ENCODE measurements at regions not wholly inside any gene's neighbourhood (a gene's known extent, or its start where the extent isn't known, plus 50 kb on each side); places are given as distances from the start of the nearest gene placed in this dataset.
"Not testable (repeated sequence)": the region's sequence is repeated elsewhere in the genome, so short reads cannot be mapped to it uniquely, and the experiment has no call there.

DNA sequence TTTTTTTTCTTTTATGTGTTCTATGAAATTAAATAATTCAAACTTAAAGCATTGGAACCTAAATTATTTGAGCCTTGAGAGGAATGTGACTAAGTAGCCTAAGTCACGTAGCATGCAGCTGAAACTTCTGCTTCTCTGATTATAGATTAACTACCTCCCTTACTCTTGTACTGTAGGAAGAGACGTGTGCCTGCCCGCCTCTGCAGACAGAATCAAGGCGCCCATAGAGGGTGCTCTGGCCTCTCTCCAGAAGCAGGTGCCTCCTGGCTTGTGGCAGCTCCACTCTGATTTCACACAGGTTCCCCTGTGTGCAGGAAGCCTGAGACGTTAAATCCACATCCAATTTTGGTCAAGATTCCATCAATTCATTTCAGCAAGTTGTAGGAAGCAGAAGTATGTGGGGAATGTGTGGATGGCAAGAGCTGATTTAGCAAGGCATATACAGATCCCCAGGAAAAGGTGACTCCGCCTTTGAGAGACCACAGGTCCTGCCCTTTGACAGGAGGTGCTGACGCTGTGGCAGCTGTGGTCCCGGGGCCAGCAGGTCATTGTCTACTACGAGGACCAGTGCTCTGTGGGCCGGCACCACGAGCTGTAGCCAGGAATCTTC is 1418.8 kb downstream of the CDH11 start:
- DNase-seq (ENCODE audit: low read depth), result no peak

DNA sequence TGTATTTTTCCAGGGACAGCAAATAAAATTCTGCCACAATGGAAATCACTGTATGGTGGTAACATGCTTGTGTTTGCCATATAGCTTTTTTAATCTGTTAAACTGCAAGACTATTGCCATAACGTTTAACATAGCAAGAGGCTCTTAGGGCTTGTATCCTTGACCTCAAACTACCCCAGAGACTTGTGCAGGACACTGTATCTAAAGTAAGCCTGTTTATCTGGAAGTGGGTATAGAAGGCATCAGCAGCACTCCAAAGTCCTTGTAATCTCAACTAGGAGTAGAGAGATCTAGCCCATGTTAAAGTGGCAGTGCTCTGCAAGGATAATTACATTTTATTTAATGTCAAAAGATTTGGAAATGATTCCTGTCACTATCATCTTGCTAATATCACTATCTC is 1424.1 kb downstream of the CDH11 start:
- no peak for DNase-seq (ENCODE audit: low read depth)

DNA sequence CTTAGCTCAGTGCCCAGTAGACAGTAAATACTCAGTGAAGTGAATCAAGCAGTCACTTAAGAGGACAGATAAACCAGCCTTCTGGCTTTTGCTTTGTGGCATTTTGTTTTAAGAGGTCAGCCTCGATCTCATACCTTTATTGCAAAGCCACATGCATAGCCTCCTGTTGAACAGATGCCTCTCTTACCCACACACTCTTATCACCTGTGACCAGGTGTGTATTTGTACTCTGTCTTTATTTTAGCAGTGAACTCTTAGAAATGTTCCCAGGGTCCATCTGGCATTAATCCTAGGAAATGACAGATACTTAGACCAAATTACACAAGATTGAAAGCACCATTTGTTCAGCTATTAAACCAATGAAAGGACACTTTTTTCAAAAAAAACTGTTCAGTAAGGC is 1426.5 kb downstream of the CDH11 start:
- DNase-seq (ENCODE audit: low read depth), result no peak

DNA sequence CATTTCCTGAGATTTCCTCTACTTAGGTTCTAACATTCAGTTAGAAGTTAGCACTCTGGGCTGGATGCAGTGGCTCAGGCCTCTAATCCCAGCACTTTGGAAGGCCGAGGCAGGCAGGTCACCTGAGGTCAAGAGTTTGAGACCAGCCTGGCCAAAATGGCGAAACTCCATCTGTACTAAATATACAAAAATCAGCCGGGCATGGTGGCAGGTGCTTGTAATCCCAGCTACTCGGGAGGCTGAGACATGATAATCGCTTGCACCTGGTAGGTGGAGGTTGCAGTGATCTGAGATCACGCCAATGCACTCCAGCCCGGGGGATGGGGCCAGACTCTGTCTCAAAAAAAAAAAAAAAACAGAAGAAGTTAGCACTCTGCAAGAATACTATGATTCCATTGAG is 1430.9 kb downstream of the CDH11 start:
- DNase-seq (ENCODE audit: low read depth), result no peak

DNA sequence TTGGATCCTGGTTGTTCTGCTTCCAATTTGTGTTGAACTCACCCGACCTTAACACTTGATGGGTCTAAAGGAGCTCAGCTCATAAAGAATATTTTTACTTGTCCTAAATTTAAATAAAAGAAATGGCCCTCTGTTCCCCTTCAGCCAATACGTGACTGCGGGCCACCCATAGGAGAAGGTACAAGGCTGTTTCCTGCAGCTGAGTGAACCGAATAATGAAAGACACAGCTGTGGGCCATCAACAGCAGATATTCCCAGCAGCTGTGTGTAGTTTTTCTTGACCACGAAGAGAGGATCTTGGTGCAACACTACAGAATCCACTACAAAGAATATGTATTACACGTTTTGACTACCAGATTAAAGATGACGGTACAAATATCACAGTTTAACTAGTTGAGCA is 1431.6 kb downstream of the CDH11 start:
- DNase-seq (ENCODE audit: low read depth), result no peak

DNA sequence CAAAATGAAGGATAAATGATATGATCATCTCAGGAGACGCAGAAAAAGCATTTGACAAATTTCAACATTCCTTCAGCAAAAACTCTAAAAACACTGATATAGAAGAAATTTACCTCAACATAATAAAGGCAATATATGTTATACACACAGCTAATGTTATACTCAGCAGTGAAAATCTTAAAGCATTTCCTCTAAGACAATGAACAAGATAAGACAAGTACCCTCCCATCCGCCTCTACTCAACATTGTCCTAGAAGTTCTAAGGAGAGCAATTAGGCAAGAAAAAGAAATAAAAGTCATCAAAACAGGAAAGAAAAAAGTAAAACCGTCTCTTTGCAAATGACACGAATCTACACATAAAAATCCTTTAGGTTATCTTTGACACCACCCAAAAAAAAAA is 1432.8 kb downstream of the CDH11 start:
- DNase-seq (ENCODE audit: low read depth), result no peak

DNA sequence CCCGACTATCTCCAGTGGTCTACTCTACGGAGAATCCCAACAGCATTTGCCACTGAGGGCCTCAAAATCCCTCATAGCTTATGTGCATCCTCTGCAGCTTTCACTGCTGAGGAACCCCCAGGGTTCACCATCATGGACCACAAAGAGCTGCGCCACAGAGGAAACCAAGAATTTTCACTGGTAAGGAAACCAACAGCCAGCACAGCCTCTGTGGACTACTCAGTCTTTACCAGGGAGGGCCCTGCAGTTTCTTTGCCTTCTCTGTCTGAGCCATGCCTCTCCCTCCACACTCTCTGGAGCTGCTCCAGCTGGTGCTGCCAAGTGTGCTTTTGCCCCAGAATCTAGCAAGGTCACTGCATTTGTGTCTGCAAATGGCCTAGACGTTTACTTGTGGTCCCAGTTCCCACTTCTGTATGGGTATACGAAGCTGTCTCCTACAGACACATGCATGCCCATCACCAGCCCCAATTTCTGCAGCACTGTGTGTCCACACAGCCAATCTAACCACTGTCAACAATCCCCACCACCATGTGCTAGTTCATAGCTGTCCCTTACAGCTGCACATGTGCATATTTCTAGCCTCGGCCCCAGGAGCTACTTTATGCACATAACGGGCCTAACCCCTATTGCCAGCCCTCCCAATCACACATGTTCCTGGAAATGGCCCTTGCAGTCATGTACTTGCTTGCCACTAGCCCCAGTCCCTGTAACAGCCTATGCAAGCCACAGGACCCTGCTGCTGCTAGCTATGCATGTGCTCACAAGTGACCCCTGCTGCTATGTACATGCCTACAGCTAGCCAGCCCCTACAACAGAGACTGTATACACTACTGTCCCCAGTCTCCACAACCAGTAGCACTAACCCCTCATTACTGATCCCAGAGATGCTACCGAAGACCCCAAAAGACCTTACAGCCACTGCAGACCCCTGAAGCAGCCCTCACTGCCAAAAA is 1437.4 kb downstream of the CDH11 start:
- DNase-seq (ENCODE audit: low read depth), result no peak

DNA sequence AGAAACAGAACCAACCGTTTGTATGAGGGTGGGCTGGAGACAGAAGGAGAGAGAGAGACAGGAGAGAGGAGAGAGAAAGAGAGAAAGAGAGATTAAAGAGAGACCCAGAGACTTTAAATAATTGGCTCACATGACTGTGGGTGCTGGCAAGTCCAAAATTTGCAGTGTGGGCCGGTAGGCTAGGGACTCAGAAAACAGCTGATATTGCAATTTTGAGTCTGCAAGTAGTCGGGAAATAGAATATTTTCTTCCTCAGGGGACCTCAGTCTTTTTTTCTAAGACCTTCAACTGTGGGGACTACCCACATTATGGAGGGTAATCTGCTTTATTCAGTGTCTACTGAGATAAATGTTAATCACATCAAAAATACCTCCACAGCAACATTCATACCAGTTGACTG is 1439.0 kb downstream of the CDH11 start:
- no peak for DNase-seq (ENCODE audit: low read depth)

DNA sequence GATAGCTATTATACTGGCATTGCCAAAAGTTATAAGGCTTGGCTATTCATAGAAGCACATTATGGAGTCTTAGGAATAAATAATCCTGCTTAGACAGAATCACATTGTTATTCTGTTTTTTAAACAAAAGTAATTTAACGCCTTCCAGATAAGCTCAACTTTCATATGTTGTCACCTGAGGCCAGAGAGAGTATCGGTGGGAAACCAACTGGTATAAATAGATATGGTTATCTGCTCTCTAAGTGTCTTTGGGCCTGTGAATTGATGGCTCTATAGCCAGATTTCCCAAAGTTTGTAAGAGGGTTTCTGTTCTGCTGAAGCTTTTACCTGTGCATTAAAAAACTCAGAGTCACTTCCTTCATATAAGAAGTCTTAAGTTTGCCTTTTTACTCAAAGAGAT is 1449.4 kb downstream of the CDH11 start:
- DNase-seq (ENCODE audit: low read depth), result no peak

DNA sequence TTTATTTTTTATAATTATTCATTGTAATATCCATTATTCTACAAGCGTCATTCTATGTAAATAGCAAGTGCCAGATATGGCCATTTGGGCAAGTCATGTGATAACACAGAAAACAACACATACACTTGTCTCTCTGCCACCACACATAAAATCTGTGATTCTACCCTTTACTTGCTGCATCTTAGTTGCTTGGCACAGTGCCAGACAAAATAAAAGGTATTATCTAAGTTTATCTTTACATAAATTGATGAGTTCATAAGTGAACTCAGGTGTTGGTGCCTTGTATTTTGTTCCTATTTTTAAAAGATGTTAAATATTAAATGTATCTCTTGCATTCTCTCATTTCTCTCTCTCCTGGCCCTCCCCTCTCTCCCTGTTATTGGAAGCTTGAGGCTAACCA is 1458.7 kb downstream of the CDH11 start:
- no peak for DNase-seq (ENCODE audit: low read depth)

DNA sequence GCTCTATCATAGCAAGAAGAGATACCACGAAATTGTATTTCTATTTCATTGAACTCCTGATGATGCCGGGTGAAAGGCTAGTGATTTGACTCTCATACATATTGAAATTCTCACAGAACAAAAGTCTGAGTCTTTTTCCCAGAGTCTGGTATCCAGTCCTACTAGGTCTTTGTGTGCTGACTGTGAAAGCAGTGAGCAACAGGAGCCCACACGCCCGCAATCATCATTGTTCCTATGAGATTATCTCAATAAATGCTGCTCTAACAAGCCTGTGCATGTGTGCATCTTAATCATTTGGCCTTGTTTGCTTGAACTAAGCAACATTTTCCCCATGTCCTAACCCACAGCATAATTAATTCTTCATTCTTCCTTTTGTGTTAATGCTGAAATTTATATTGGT is 1466.0 kb downstream of the CDH11 start:
- DNase-seq (ENCODE audit: low read depth), result no peak

DNA sequence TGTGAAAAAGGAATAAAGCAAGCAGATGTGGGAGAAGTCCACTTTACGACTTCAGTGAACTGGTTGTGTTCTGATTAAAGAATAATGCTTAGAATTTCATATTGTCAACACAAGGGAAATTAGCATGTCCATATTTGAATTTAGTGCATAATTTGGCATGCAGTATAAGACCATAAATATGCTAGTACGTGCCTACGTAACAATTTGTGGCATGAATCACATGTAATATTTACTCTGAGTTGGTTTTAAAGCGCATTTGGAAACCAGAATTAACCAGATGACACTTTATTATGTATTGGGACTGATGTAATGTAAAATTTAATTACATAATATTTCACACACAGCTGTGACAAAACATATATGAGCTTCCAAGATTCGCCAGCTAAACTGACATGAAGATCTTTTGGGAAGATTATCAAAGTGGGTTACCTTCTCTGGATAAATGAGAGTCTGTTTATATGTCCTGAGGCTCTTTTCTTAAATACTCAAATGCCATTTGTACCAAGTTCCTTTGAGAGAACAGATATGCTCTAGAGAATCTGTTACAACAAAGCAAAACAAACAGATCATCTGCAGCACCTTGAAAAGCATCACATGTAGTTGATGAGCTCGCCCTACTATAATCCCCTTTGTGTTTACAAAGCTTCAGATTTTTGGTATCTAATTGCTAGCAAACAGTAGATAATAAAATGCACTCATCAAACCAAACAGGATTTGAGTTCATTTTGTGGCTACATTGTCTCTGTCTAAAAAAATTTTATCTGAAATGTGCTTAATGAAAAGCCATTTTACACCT is 1468.6 kb downstream of the CDH11 start:
- no peak for DNase-seq (ENCODE audit: low read depth)

DNA sequence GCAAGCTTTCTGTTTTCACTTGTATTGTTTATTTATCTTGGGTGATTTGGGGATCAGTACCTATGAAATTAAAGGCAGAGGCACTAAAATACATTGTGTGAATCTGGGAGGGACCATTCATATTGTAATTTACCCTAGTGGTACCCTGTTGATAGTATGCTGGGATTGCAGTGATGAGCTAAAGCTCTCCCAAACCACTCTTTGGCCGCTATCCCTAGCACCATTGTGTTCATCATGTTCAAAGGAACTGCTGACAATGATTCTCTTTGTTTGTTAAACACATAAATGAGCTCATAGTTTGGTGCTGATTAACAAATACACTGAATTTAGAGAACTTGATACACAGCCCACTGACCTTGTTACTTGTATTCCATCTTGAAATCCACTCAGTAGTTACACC is 1469.8 kb downstream of the CDH11 start:
- DNase-seq (ENCODE audit: low read depth), result no peak

DNA sequence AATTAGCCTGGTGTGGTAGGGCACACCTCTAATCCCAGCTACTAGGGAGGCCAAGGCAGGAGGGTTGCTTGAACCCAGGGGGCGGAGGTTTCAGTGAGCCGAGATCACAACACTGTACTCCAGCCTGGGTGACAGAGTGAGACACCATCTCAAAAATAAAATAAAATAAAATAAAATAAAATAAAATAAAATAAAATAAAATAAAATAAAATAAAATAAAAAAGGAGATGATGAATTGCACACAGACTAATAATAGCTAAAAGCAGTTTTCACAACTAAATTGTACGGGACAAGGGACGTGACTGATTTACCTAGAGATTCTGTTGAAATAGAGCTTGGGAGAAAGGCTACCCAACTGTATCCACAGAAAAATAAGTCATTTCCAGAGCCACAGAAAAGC is 1471.3 kb downstream of the CDH11 start:
- DNase-seq (ENCODE audit: low read depth), result no peak

DNA sequence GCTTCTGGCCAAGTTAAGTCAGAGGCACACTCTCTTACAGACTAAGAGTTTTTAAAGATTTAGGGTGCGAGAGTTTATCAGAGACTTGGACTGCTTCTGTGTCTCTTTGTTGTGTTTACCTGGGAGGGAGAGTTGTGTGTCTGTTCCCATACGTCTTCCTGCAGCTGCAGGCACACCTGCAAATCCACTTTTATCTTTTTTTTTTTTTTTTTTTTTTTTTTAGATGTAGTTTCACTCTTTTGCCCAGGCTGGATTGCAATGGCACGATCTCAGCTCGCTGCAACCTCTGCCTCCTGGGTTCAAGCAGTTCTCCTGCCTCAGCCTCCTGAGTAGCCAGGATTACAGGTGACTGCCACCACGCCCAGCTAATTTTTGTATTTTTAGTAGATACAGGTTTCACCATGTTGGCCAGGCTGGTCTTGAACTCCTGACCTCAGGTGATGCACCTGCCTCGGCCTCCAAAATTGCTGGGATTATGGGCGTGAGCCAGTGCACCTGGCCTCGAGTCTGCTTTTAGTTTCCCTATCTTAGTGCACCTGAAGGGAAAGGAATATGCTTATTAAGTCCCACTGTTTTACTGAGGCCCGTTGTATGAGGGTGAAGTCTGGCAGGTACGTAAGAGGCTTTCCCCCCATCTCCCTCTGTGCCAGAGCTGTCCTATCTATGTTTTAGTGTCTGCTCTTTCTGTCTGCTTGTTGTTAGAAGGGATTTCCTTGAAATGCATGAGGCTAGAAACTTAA is 1488.0 kb downstream of the CDH11 start:
- not testable (repeated sequence) for DNase-seq (ENCODE audit: low read depth)

DNA sequence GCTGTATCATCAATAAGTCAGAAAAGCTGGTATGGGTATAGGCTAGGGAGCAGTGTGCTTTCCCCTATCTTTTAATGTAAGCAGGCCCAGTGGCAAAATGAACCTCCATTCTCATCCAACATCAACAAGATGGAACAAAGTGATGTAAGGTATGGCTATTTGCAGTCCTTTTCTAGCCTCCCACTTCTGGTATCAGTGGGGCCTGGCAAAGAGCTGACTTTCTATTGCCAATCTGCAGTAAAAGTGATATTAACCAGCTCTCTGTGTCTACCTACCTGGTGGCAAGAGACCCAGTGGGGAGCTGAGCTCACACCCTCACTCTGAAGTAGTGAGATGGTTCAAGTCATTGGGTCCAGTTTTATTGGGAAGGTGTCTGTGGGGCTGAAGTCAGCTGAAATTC is 1492.6 kb downstream of the CDH11 start:
- no peak for DNase-seq (ENCODE audit: low read depth)

DNA sequence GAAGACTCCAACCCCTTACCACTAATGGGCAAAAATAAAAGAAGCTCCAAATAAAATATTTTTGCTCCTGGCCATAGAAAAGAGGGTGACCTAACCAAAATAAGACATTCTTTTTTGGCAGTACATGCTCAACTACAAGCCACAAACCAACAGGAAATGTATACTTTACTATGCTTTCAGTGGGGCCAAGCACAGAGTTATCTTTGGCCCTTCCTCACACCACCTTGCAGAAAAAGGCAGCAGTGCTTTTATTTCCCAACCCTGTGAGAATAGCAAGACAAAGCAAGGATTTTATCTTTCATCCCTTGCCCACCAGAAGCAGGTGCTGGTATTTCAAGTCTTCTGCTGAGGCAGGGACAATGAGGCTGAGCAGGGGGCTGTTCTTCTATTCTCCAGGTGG is 1493.1 kb downstream of the CDH11 start:
- DNase-seq (ENCODE audit: low read depth), result no peak

DNA sequence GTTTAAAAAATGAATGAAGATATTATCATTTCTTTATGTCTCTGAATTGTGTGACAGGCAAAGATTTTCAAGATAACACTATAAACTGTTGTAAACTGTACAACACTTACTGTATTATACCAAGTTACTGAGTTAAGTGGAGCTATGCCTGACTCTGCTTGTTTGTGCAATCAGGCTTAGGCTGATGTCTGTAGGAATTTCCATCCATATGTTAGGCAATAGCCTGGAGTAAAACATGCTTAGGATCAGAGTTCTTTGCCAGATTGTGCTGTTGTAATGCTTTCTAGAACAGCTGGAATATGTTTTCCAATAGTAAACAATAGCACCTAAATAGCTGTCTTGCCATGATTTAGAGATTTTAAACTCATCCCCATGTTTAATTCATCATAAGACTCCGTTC is 1496.7 kb downstream of the CDH11 start:
- no peak for DNase-seq (ENCODE audit: low read depth)

DNA sequence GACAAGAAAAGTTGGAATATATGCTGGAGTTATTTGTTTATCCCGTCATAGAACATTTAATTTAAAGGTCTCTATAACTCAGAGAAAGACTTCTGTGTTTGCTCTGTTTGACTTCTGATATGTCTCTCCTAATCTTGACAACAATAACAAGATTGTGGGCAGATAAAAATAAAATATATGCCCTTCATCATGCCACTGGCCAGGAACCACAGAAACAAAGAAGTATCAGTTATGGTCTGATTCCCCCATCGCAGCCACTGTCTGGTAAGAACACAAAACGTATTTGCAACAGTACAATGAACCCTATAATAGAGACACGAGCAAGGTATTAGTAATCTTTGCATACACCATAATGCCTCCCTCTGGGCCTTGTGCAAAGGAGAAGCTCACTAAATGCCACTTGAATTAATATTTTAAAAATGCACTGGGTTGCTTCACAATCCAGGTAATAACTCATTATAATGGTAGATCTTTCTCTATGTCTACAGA is 1498.3 kb downstream of the CDH11 start:
- no peak for DNase-seq (ENCODE audit: low read depth)

DNA sequence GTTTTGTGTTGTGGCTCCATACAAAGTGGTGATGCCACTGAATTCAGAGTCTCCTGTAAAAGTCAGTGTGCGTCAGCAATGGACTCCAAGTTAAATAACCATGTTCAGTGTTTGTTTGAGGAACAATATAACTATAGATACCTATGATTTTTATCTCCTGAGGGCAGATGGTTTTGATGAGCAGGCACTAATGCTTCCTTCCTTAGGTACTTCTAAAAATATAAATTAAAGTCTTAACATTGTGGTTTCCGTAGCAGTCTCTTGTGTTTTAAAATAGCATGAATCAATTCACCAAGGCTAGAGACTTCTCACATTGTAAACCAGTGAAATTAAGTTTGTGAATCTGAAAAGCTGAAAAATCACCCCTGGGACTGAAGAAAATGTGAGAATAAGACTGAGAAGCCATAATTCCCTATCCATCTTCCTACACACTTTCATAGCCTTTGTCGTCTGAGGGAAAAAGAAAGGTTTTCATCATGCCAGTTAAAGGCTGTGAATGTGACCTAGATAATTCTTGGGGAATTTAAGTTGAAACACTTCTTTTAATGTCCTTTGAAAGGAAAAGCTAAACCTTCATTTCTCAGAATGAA is 1502.9 kb downstream of the CDH11 start:
- DNase-seq (ENCODE audit: low read depth), result no peak

DNA sequence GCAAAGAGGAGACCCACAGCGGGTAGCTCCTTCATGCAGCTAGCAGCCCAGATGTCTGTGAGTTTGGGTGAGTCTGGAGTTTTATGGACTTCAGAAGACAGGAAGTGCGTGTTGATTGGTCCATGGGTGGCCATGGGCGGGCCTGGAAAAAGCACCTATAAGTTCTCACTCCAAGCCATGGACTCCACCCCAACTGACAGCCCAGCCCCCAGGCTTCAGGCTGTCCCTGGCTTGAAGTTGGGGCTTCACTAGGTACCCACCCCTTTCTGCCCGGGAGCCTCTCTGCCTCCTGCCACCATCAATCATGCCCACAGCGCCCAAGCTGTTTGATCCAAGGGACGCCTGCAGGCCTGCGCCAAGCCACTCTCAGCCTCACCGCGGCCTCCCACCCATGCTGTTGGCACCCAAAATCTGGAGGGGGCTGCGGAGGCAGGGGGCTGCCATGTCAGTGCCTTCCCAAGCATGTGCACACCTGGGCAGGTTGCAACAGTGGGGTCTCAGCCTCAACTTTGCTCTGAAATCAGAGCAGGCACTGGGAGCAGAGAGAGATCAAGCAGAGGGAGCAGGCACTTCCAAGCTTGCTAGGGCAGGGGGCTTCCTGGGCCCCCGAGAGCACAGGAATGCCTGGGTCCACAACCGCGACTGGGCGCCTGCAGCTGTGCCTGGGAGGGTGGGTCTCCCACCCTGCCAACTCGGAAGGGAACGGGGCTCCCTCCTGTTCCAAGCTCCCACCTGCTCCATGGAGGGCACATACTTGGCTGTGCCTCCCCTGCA is 1503.7 kb downstream of the CDH11 start:
- DNase-seq (ENCODE audit: low read depth), result no peak
